ENCODE measurements at regions not wholly inside any gene's neighbourhood (a gene's known extent, or its start where the extent isn't known, plus 50 kb on each side); places are given as distances from the start of the nearest gene placed in this dataset.

DNA sequence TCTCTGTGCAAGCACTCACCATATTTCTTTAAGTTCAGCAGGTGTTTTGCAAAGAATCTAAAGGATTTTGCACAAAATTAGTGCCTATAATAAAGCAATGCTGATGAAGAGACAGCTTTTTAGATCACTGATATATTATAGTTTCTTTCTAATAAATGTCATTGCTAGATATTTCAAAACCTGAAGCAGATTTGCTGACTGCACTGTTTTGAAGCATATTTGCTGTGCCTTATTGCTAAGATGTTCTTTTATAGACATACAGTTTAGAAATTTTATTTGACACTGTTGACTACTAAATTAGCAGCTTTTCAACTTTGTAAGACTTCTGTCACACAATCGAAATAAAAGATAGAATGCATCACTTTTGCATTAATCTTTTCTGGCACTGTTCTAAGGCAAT, 620.9 kb upstream of the CELF4 start:
- Histone ChIP-seq H3K9me1 (replicated peaks; ENCODE audit: control insufficient read depth, extremely low read depth, insufficient read depth, low read length) (no peaks in the 10 kb centered on the region), H3K9ac (replicated peaks; ENCODE audit: extremely low read depth, insufficient read depth, low read length) (no peak overlapping the region), H3K27me3 (ENCODE audit: control insufficient read depth in 2 of 2, insufficient read depth in 2 of 2, low read length in 2 of 2) (no peaks in the 10 kb centered on the region), H3K27ac (ENCODE audit: insufficient read depth, low read depth, low read length) (no peak overlapping the region), H3K4me2 (ENCODE audit: insufficient read depth, low read length) (no peak overlapping the region), H3K79me2 (ENCODE audit: control insufficient read depth, insufficient read depth, low read length) (no peaks in the 10 kb centered on the region), H3K36me3 (ENCODE audit: control insufficient read depth in 2 of 2, extremely low read depth in 1 of 2, insufficient read depth in 2 of 2, low read length in 2 of 2) (no peaks in the 10 kb centered on the region), H3K4me1 (ENCODE audit: control insufficient read depth, extremely low read depth, insufficient read depth, low read length) (no peaks in the 10 kb centered on the region), H3K4me3 (replicated peaks in 1 of 3; ENCODE audit: insufficient read depth in 1 of 3, low read depth in 1 of 3, low read length in 3 of 3) (no peak overlapping the region), H2AFZ (ENCODE audit: low read depth, low read length) (no peak overlapping the region), H4K20me1 (replicated peaks; ENCODE audit: control insufficient read depth, extremely low read depth, insufficient read depth, low read length) (no peaks in the 10 kb centered on the region), H3K9me3 (replicated peaks; ENCODE audit: control insufficient read depth, insufficient read depth, low read length) (peaks cover 2% of the 10 kb centered on the region)
- intact Hi-C loops (cut with micrococcal nuclease): no loop called here
- dilution Hi-C loops (cut with MboI; ENCODE audit: extremely low pct_ligation_motif_present, low sequenced_read_pairs): no loop called here
- ChIA-PET POLR2A (no interaction called here), CTCF (no interaction called here)
- DNase-seq (ENCODE audit: low read depth, low spot score) (no peak), FAIRE-seq (no peak)
- no TSS peak for BruUV-seq (replicated peaks)
- TF ChIP-seq POLR2A (IDR thresholded peaks at IDR 0.05; ENCODE audit: low read depth, low read length): no peak
- no peak for TF ChIP-seq POLR2AphosphoS5 (IDR thresholded peaks at IDR 0.05; ENCODE audit: insufficient read depth, low read depth, low read length)
- no peak for TF ChIP-seq JUN (IDR thresholded peaks at IDR 0.05; ENCODE audit: borderline replicate concordance, insufficient read depth, insufficient read length, low read depth)
- TF ChIP-seq EZH2 (IDR thresholded peaks at IDR 0.05; ENCODE audit: borderline replicate concordance, low read depth, low read length, severe bottlenecking): no peak
- TF ChIP-seq, protein P1, sequence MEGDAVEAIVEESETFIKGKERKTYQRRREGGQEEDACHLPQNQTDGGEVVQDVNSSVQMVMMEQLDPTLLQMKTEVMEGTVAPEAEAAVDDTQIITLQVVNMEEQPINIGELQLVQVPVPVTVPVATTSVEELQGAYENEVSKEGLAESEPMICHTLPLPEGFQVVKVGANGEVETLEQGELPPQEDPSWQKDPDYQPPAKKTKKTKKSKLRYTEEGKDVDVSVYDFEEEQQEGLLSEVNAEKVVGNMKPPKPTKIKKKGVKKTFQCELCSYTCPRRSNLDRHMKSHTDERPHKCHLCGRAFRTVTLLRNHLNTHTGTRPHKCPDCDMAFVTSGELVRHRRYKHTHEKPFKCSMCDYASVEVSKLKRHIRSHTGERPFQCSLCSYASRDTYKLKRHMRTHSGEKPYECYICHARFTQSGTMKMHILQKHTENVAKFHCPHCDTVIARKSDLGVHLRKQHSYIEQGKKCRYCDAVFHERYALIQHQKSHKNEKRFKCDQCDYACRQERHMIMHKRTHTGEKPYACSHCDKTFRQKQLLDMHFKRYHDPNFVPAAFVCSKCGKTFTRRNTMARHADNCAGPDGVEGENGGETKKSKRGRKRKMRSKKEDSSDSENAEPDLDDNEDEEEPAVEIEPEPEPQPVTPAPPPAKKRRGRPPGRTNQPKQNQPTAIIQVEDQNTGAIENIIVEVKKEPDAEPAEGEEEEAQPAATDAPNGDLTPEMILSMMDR (IDR thresholded peaks at IDR 0.05; ENCODE audit: extremely low read depth in 1 of 2, insufficient read depth in 1 of 2, low read depth in 1 of 2, low read length in 2 of 2): no peak
- no peak for TF ChIP-seq FOS (IDR thresholded peaks at IDR 0.05; ENCODE audit: borderline replicate concordance, insufficient read depth, low read length)
- TF ChIP-seq, protein P2, sequence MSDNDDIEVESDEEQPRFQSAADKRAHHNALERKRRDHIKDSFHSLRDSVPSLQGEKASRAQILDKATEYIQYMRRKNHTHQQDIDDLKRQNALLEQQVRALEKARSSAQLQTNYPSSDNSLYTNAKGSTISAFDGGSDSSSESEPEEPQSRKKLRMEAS (IDR thresholded peaks at IDR 0.05; ENCODE audit: insufficient read depth, insufficient read length): no peak
- TF ChIP-seq MYC (IDR thresholded peaks at IDR 0.05; ENCODE audit: low read depth, low read length): no peak
- no peak for TF ChIP-seq GATA2 (IDR thresholded peaks at IDR 0.05; ENCODE audit: insufficient read depth, insufficient read length, low read depth, low read length)

Measured in endothelial cell of umbilical vein (primary cell).